MM.1S (cell line): ENCODE measurements at regions not wholly inside any gene's neighbourhood (a gene's known extent, or its start where the extent isn't known, plus 50 kb on each side); places are given as distances from the start of the nearest gene placed in this dataset.

Experiments used
- DNase-seq: peaks from one replicate; pipeline ENCODE4 v3.0.0-alpha.2; 2015
- H2AFZ ChIP-seq: fragments of 300-600 bp; sonication (generic); 2 replicates; pipeline ENCODE4 v1.6.0; 2016; ENCODE audit warnings: antibody characterized with exemption, low read length
- H3F3A ChIP-seq: fragments of 300-600 bp; sonication (generic); 2 replicates; pipeline ENCODE4 v1.6.1; 2016; ENCODE audit warnings: mild to moderate bottlenecking, antibody characterized with exemption, low read length, moderate library complexity, mixed read lengths; ENCODE audit not compliant: insufficient read depth
- H3K27ac ChIP-seq: fragments of 300-600 bp; sonication (generic); 2 replicates; pipeline ENCODE4 v1.5.1; 2016; ENCODE audit warnings: mild to moderate bottlenecking, low read length
- H3K27me3 ChIP-seq: fragments of 300-600 bp; sonication (generic); replicated peaks from 2 replicates; pipeline ENCODE4 v1.6.0; 2016; ENCODE audit warnings: low read length; ENCODE audit not compliant: insufficient read depth
- H3K36me3 ChIP-seq: fragments of 300-600 bp; sonication (generic); replicated peaks from 2 replicates; pipeline ENCODE4 v1.6.1; 2016; ENCODE audit warnings: mild to moderate bottlenecking, low read length, mixed read lengths; ENCODE audit not compliant: insufficient read depth
- H3K4me1 ChIP-seq: fragments of 300-600 bp; sonication (generic); 2 replicates; pipeline ENCODE4 v1.6.1; 2016; ENCODE audit warnings: low read length, mixed read lengths
- H3K4me2 ChIP-seq: fragments of 300-600 bp; sonication (generic); 2 replicates; pipeline ENCODE4 v1.6.0; 2016; ENCODE audit warnings: low read depth, low read length
- H3K4me3 ChIP-seq: fragments of 300-600 bp; sonication (generic); 2 replicates; pipeline ENCODE4 v1.5.1; 2016; ENCODE audit warnings: low read length, mixed read lengths
- H3K79me2 ChIP-seq: fragments of 300-600 bp; sonication (generic); 2 replicates; pipeline ENCODE4 v1.6.1; 2016; ENCODE audit warnings: mixed run types, low read length, mixed read lengths
- H3K9ac ChIP-seq: fragments of 300-600 bp; sonication (generic); 2 replicates; pipeline ENCODE4 v1.6.1; 2016; ENCODE audit warnings: low read length, mixed read lengths
- H3K9me2 ChIP-seq: fragments of 300-600 bp; sonication (generic); replicated peaks from 2 replicates; pipeline ENCODE4 v1.6.1; 2016; ENCODE audit warnings: mild to moderate bottlenecking, low read length, mixed read lengths; ENCODE audit not compliant: insufficient read depth
- H3K9me3 ChIP-seq: fragments of 300-600 bp; sonication (generic); replicated peaks from 2 replicates; pipeline ENCODE4 v1.6.1; 2016; ENCODE audit warnings: mild to moderate bottlenecking, low read length, mixed read lengths; ENCODE audit not compliant: insufficient read depth
- H4K20me1 ChIP-seq: fragments of 300-600 bp; sonication (generic); 2 replicates; pipeline ENCODE4 v1.6.1; 2016; ENCODE audit warnings: mild to moderate bottlenecking, low read length, moderate library complexity, mixed read lengths; ENCODE audit not compliant: insufficient read depth
- EZH2 ChIP-seq: fragments of 300-600 bp; sonication (generic); optimal IDR thresholded peaks from 2 replicates; pipeline ENCODE3; 2017; ENCODE audit warnings: low read depth, mild to moderate bottlenecking, antibody characterized with exemption, low read length, mixed read lengths
- EZH2phosphoT487 ChIP-seq: fragments of 300-600 bp; sonication (generic); IDR thresholded peaks from 2 replicates; pipeline ENCODE4 v1.6.1; 2018; ENCODE audit warnings: antibody characterized with exemption, low read length
- TF ChIP-seq, protein P1 (sequence below): fragments of 300-600 bp; sonication (generic); IDR thresholded peaks from 2 replicates; pipeline ENCODE4 v1.5.1; 2016; ENCODE audit warnings: antibody characterized with exemption, low read length, mixed read lengths

DNA sequence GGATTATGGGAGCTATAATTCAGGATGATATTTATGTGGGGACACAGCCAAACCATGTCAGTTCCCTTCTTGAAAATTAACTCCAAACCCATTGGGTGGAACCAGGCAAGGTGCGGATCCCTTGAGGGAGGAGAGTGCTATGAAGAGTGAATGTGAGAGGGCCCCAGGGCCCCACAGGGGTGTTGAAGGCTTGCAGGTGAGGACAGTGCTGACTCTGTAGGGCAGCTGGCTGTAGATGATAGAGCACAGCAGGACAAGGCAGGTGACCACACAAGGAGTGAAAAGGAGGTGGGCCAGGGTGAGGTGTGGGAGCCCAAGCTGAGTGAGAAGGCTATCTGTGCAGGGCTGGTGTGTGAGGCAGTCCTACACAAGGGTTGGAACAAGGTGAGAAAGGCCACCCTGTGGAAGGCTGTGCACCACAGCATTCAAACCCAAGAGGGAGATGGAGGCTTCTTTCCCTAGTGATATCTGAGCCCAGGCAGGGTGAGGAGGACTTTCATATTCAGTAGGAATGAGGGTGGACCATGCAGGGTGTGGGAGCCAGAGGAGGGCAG lies 746.0 kb upstream of the CELF2 start:
- H3K4me2 ChIP-seq, result no peak overlapping the region
- H3K9ac ChIP-seq, result no peak overlapping the region
- H3K27ac ChIP-seq, result no peak overlapping the region
- H4K20me1 ChIP-seq, result no peaks in the 10 kb centered on the region
- no peaks in the 10 kb centered on the region for H3K9me3 ChIP-seq
- no peaks in the 10 kb centered on the region for H3F3A ChIP-seq
- no peaks in the 10 kb centered on the region for H3K36me3 ChIP-seq
- no peak for DNase-seq
- H3K27me3 ChIP-seq, result no peaks in the 10 kb centered on the region
- H3K4me1 ChIP-seq, result no peaks in the 10 kb centered on the region
- no peak overlapping the region for H3K4me3 ChIP-seq
- H3K79me2 ChIP-seq, result no peaks in the 10 kb centered on the region
- no peaks in the 10 kb centered on the region for H3K9me2 ChIP-seq
- no peak overlapping the region for H2AFZ ChIP-seq
- TF ChIP-seq, protein P1, sequence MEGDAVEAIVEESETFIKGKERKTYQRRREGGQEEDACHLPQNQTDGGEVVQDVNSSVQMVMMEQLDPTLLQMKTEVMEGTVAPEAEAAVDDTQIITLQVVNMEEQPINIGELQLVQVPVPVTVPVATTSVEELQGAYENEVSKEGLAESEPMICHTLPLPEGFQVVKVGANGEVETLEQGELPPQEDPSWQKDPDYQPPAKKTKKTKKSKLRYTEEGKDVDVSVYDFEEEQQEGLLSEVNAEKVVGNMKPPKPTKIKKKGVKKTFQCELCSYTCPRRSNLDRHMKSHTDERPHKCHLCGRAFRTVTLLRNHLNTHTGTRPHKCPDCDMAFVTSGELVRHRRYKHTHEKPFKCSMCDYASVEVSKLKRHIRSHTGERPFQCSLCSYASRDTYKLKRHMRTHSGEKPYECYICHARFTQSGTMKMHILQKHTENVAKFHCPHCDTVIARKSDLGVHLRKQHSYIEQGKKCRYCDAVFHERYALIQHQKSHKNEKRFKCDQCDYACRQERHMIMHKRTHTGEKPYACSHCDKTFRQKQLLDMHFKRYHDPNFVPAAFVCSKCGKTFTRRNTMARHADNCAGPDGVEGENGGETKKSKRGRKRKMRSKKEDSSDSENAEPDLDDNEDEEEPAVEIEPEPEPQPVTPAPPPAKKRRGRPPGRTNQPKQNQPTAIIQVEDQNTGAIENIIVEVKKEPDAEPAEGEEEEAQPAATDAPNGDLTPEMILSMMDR, result no peak
- no peak for TF ChIP-seq EZH2phosphoT487
- no peak for TF ChIP-seq EZH2

- TF ChIP-seq EZH2, result no peak
- no peak for TF ChIP-seq EZH2phosphoT487
- TF ChIP-seq, protein P1, result no peak
- H4K20me1 ChIP-seq, result no peaks in the 10 kb centered on the region
- H3K4me1 ChIP-seq, result no peaks in the 10 kb centered on the region
- H3K27ac ChIP-seq, result no peak overlapping the region
- H3K4me2 ChIP-seq, result no peak overlapping the region
- DNase-seq, result no peak
- no peaks in the 10 kb centered on the region for H3K9me3 ChIP-seq
- no peaks in the 10 kb centered on the region for H3K79me2 ChIP-seq
- H2AFZ ChIP-seq, result no peak overlapping the region
- H3K36me3 ChIP-seq, result no peaks in the 10 kb centered on the region
- H3F3A ChIP-seq, result no peaks in the 10 kb centered on the region
- H3K4me3 ChIP-seq, result no peak overlapping the region
- no peaks in the 10 kb centered on the region for H3K9me2 ChIP-seq
- H3K27me3 ChIP-seq, result no peaks in the 10 kb centered on the region
- H3K9ac ChIP-seq, result no peak overlapping the region
Observed at GRCh38 chr10:10273661-10274060, 744.0 kb upstream of the CELF2 start.

GRCh38 chr10:10279906-10280305 lies 737.8 kb upstream of the CELF2 start:
- no peak for DNase-seq
- H3K27me3 ChIP-seq, result no peaks in the 10 kb centered on the region
- H3K27ac ChIP-seq, result no peak overlapping the region
- no peak overlapping the region for H3K9ac ChIP-seq
- no peaks in the 10 kb centered on the region for H3K4me1 ChIP-seq
- no peaks in the 10 kb centered on the region for H3K9me2 ChIP-seq
- no peaks in the 10 kb centered on the region for H4K20me1 ChIP-seq
- H3K4me3 ChIP-seq, result no peak overlapping the region
- no peaks in the 10 kb centered on the region for H3F3A ChIP-seq
- H3K36me3 ChIP-seq, result no peaks in the 10 kb centered on the region
- TF ChIP-seq EZH2phosphoT487 (no peak), EZH2 (no peak)
- TF ChIP-seq, protein P1, result no peak
- no peak overlapping the region for H3K4me2 ChIP-seq
- no peaks in the 10 kb centered on the region for H3K9me3 ChIP-seq
- no peaks in the 10 kb centered on the region for H3K79me2 ChIP-seq
- no peak overlapping the region for H2AFZ ChIP-seq
